ENCODE measurements at regions not wholly inside any gene's neighbourhood (a gene's known extent, or its start where the extent isn't known, plus 50 kb on each side); places are given as distances from the start of the nearest gene placed in this dataset.

- no peak for TF ChIP-seq ZFX (IDR thresholded peaks at IDR 0.05)
- TF ChIP-seq, protein P1, sequence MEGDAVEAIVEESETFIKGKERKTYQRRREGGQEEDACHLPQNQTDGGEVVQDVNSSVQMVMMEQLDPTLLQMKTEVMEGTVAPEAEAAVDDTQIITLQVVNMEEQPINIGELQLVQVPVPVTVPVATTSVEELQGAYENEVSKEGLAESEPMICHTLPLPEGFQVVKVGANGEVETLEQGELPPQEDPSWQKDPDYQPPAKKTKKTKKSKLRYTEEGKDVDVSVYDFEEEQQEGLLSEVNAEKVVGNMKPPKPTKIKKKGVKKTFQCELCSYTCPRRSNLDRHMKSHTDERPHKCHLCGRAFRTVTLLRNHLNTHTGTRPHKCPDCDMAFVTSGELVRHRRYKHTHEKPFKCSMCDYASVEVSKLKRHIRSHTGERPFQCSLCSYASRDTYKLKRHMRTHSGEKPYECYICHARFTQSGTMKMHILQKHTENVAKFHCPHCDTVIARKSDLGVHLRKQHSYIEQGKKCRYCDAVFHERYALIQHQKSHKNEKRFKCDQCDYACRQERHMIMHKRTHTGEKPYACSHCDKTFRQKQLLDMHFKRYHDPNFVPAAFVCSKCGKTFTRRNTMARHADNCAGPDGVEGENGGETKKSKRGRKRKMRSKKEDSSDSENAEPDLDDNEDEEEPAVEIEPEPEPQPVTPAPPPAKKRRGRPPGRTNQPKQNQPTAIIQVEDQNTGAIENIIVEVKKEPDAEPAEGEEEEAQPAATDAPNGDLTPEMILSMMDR (conservative IDR thresholded peaks at IDR 0.05): peak; percentile 66
- no peak overlapping the region for H3K27ac ChIP-seq
Measured at GRCh38 chr15:60134609-60135008, 130.5 kb downstream of the FOXB1 start.

DNA sequence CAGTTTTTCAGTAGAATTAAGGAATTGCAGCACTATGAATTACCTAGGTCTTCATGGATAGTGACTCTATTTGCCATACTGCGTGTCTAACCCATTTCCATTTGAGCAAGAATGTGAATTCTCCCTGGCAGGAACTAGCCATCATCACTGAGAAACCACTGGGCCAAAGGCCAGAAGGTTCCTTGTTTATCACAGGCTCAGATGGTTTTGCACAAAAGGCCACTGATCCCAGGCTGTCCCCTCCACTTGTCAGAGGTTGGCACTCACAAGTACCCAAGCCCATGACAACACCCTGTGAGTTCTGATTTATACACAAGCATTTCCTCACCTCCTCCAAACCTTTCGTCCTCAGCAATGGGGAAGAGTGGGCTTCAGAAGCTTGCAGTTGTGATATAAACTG is 131.8 kb downstream of the FOXB1 start:
- TF ChIP-seq, protein P1 (conservative IDR thresholded peaks at IDR 0.05): no peak
- TF ChIP-seq ZFX (IDR thresholded peaks at IDR 0.05): no peak
- H3K27ac ChIP-seq: no peak overlapping the region; the same call in 1 of the 2 replicates

DNA sequence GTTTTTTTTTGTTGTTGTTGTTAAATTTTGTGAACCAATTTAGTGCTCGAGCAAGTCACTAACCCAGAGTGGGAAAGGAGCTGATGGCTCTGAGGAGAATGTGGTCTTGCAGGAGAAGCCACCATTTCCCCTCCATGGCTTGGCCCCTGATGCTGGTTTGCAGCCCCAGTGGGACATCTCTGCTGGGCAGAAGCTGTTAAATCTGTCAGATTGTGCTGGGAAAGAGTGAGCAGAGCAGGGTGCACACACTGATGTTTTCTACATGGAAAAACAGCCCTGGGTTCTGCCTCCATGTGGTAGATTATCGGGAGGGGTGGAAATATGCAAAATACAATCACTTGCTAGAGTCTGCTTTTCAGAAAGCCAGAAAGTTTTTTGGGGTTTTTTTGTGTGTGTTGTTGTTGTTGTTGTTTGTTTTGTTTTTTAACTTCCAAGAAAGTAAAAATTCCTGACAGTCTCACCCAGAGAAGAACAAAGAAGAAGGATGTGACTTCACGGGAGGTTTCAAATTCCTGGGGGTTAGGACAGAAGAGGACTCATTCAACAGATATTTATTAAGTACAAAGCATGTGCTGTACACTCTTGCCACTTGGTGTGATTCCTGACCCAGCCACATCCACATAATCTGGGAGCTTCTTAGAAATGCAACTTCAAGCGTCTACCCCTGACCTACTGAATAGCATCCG is 133.7 kb downstream of the FOXB1 start:
- TF ChIP-seq, protein P1 (conservative IDR thresholded peaks at IDR 0.05): no peak
- TF ChIP-seq ZFX (IDR thresholded peaks at IDR 0.05): no peak
- no peak overlapping the region for H3K27ac ChIP-seq

DNA sequence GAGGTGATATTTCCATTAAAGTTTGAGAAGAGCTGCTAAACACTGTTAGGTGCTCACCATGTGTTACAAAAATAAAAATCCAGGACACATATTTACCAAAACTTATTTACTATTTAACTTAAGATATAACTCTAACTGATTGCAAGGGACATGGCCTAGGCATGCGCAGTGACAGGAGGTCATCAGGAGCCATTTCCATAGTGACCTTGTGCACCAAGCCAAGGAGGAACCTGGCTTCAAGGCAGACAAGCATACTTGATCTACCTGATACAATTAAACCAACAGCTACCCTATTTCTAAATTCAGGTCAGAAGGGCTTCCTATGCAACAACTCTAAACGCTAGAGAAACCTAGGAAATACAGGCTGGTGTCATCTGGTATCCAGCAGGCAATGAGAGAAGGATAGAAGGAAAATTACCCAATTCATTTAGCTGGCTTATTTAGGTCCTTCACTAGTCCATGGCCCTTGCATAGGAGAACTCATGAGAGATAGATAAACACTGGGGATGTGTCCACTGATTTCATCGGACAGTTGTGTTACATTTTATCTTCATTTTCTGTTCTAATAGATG is 134.4 kb downstream of the FOXB1 start:
- TF ChIP-seq, protein P1 (conservative IDR thresholded peaks at IDR 0.05): no peak
- no peak for TF ChIP-seq ZFX (IDR thresholded peaks at IDR 0.05)
- no peak overlapping the region for H3K27ac ChIP-seq

DNA sequence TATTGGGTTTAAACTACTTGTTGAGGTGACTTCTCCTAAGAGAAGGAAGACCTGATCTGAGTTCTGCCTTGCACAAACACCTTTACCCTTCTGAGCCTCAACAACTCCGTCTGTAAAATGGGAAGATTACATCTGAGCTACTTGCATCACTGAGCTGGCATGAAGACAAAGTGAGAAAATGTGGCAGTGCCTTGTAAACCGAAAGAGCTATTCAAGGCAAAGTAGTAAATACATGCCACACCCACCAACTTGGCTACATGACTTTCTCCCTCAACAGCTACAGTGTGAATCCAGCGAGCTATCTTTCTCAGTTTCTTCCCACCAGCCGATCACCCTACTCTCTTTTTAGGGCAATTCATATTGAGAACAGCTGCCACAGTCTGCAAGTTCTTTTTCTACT is 148.3 kb downstream of the FOXB1 start:
- H3K27ac ChIP-seq: no peak overlapping the region
- TF ChIP-seq, protein P1 (conservative IDR thresholded peaks at IDR 0.05): no peak
- TF ChIP-seq ZFX (IDR thresholded peaks at IDR 0.05): no peak

DNA sequence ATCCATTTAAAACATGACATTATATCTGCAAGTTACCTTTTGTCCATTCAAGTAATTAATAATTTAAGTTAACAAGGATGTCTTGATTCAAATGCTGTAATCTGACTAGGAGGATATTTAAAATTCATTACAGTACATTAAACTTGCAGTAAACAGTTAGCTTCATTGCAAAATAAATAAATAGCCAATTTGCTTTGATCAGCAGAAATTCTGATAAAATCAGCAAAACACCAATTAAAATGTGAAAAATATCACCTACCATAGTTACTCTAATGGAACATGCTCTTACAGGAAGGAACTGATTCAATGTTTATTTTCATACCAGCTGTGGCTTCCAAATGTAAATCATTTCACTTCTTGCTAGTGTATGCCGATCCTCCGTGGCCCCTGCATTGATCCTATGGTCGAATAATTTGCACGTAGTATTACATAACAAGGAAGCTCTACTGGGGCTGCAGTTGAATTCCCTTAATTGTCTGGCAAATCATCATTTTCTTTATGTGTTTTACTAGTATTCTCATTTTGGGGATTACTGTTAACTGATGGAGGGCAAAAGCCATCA is 150.7 kb downstream of the FOXB1 start:
- TF ChIP-seq ZFX (IDR thresholded peaks at IDR 0.05): no peak
- TF ChIP-seq, protein P1 (conservative IDR thresholded peaks at IDR 0.05): no peak
- H3K27ac ChIP-seq: no peak overlapping the region

GRCh38 chr15:60155661-60156060 is 151.6 kb downstream of the FOXB1 start:
- TF ChIP-seq, protein P1 (conservative IDR thresholded peaks at IDR 0.05): no peak
- no peak for TF ChIP-seq ZFX (IDR thresholded peaks at IDR 0.05)
- no peak overlapping the region for H3K27ac ChIP-seq

Measured in C4-2B (cell line).